ENCODE measurements at regions not wholly inside any gene's neighbourhood (a gene's known extent, or its start where the extent isn't known, plus 50 kb on each side); places are given as distances from the start of the nearest gene placed in this dataset.

DNA sequence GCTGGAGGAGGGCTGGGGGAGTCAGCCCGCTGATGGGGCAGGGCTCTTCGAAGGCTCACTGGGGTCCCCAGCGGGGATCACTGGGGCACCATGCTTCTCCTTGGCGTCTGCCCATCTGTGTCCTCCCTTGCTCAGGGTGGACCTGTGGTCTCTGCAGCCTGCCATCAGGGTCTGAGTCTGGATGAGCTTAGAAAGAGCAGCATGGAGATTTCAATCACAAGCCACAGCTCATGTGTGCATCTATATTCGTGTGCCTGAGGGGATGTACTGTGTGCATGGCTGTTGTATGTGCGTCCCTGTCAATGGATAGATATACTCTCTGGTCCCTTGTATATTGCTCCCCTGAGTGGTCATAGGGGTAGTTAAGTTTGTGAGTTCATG is 126.6 kb upstream of the SDK2 start:
- intact Hi-C loops (cut with micrococcal nuclease) = no loop called here
- CTCF ChIA-PET (ENCODE audit: low intra/inter-chr PET ratio) = no interaction called here
- 0% methylated on average over 6 of the region's 6 CpGs for WGBS (ENCODE audit: insufficient coverage, low coverage, missing lambda C conversion rate)

More for the DNA sequence above, 126.6 kb upstream of the SDK2 start:
- H3K9me3 ChIP-seq (replicated peaks; ENCODE audit: control insufficient read depth, insufficient read depth, low read depth, low read length) = no peaks in the 10 kb centered on the region
- H3K4me1 ChIP-seq (replicated peaks in 1 of 2; ENCODE audit: control insufficient read depth in 2 of 2, insufficient read depth in 2 of 2, low read length in 2 of 2) = peaks cover 0 to 5% of the 10 kb centered on the region in 2 experiments; a peak in 2 of 5 replicates
- no peak overlapping the region for H3K4me2 ChIP-seq (ENCODE audit: insufficient read depth, low read length)
- H4K20me1 ChIP-seq (replicated peaks; ENCODE audit: control insufficient read depth, insufficient read depth, low read length) = 0 out of 2 replicates have a peak, but pooled peaks cover 4% of the 10 kb centered on the region
- peaks cover 0 to 16% of the 10 kb centered on the region in 2 experiments; a peak in 3 of 5 replicates for H3K27me3 ChIP-seq (ENCODE audit: control insufficient read depth in 2 of 2, insufficient read depth in 2 of 2, low read length in 2 of 2)
- no peak overlapping the region for H2AFZ ChIP-seq (ENCODE audit: low read depth, low read length)
- POLR2A ChIA-PET = interaction anchor here (0.9 kb wide), 1 partner anchor 11 kb away, joined by 3 read pairs; no protein-coding TSS in a partner anchor
- no peak overlapping the region for H3K9ac ChIP-seq (ENCODE audit: insufficient read depth in 1 of 2, low read depth in 2 of 2, low read length in 2 of 2)
- no peak for TF ChIP-seq PHTF2 (CRISPR knock-in tag; IDR thresholded peaks at IDR 0.05)
- no peak for TF ChIP-seq KDM4B (IDR thresholded peaks at IDR 0.05; ENCODE audit: borderline replicate concordance in 2 of 2, low read depth in 1 of 2)
- no peak for TF ChIP-seq ETS2 (tag; IDR thresholded peaks at IDR 0.05; ENCODE audit: borderline replicate concordance, poor library complexity, severe bottlenecking)
- TF ChIP-seq ERF (CRISPR knock-in tag; IDR thresholded peaks at IDR 0.05) = no peak
- TF ChIP-seq GTF2A2 (tag; IDR thresholded peaks at IDR 0.05) = no peak
- no peak for TF ChIP-seq HNRNPK (IDR thresholded peaks at IDR 0.05; ENCODE audit: low read depth, low read length, poor library complexity, severe bottlenecking)
- TF ChIP-seq HSF4 (CRISPR knock-in tag; IDR thresholded peaks at IDR 0.05; ENCODE audit: borderline replicate concordance) = no peak
- no peak for TF ChIP-seq ZNF511 (CRISPR knock-in tag; IDR thresholded peaks at IDR 0.05)
- no peak for TF ChIP-seq MAFF (IDR thresholded peaks at IDR 0.05; ENCODE audit: low read length)
- TF ChIP-seq MCM3 (IDR thresholded peaks at IDR 0.05) = no peak
- TF ChIP-seq, protein P1, sequence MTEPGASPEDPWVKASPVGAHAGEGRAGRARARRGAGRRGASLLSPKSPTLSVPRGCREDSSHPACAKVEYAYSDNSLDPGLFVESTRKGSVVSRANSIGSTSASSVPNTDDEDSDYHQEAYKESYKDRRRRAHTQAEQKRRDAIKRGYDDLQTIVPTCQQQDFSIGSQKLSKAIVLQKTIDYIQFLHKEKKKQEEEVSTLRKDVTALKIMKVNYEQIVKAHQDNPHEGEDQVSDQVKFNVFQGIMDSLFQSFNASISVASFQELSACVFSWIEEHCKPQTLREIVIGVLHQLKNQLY (CRISPR knock-in tag; conservative IDR thresholded peaks at IDR 0.05) = no peak
- no peak for TF ChIP-seq ZNF3 (CRISPR knock-in tag; IDR thresholded peaks at IDR 0.05)
- no peak for TF ChIP-seq SETDB1 (IDR thresholded peaks at IDR 0.05; ENCODE audit: low read length)
- no peak for TF ChIP-seq NFYB (IDR thresholded peaks at IDR 0.05; ENCODE audit: extremely low read depth, insufficient read length)
- TF ChIP-seq SUPT5H (IDR thresholded peaks at IDR 0.05) = no peak
- TF ChIP-seq FOXJ3 (CRISPR knock-in tag; IDR thresholded peaks at IDR 0.05) = no peak
- TF ChIP-seq CBX5 (IDR thresholded peaks at IDR 0.05; ENCODE audit: borderline replicate concordance, low read depth) = no peak
- H3K79me2 ChIP-seq (ENCODE audit: control insufficient read depth, insufficient read depth, low read length) = no peaks in the 10 kb centered on the region
- no peak for ATAC-seq
- no TSS peak for BruUV-seq (replicated peaks)
- H3K27ac ChIP-seq (ENCODE audit: extremely low read depth, low read depth, low read length) = no peak overlapping the region
- no peak for DNase-seq (ENCODE audit: extremely low read depth in 1 of 4, low spot score in 3 of 4)
- H3K36me3 ChIP-seq (ENCODE audit: control insufficient read depth, insufficient read depth, low read length) = no peaks in the 10 kb centered on the region
- H3K9me1 ChIP-seq (ENCODE audit: control insufficient read depth, insufficient read depth, low read length) = no peaks in the 10 kb centered on the region
- in situ Hi-C loops (cut with MboI) = no loop called here
- no peak for FAIRE-seq
- no peak overlapping the region for H3K4me3 ChIP-seq
